ENCODE measurements at regions not wholly inside any gene's neighbourhood (a gene's known extent, or its start where the extent isn't known, plus 50 kb on each side); places are given as distances from the start of the nearest gene placed in this dataset.

DNA sequence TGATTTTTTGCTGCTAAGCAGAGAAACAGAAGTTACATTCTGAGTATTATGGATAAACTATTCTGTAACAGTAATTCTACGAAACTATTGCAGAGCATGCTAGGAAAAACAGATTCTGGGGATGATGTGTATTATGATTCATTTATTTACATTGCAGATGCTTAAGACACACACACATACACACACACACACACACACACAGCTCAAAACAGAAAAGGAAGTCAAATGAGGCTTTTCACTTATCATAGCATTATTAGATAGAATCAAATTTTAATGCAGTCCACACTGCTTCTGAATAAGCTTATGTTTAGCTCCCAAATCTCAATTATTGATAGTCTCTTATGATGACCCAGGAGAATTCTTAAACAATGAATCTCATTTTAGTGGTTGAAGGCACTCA, 307.2 kb downstream of the HGF start:
- H3K9me2 ChIP-seq (replicated peaks; ENCODE audit: low read length) = no peaks in the 10 kb centered on the region
- no peak overlapping the region for H3K4me2 ChIP-seq (ENCODE audit: low read length)
- H3K9ac ChIP-seq (ENCODE audit: low read length) = no peak overlapping the region
- peaks cover 16% of the 10 kb centered on the region for H3K4me1 ChIP-seq (ENCODE audit: insufficient read depth, low read length)
- peak; percentile 73 for DNase-seq
- ATAC-seq = peak; percentile 68
- no peak overlapping the region for H2AFZ ChIP-seq (ENCODE audit: low read length)
- no peaks in the 10 kb centered on the region for H3K36me3 ChIP-seq (ENCODE audit: low read depth, low read length)
- CTCF ChIA-PET = no interaction called here
- no peak overlapping the region for H3K27ac ChIP-seq (ENCODE audit: low read length)
- no peaks in the 10 kb centered on the region for H4K20me1 ChIP-seq (ENCODE audit: low read length)
- TF ChIP-seq EZH2phosphoT487 (IDR thresholded peaks at IDR 0.05; ENCODE audit: borderline replicate concordance, low read length) = no peak
- TF ChIP-seq, protein P1, sequence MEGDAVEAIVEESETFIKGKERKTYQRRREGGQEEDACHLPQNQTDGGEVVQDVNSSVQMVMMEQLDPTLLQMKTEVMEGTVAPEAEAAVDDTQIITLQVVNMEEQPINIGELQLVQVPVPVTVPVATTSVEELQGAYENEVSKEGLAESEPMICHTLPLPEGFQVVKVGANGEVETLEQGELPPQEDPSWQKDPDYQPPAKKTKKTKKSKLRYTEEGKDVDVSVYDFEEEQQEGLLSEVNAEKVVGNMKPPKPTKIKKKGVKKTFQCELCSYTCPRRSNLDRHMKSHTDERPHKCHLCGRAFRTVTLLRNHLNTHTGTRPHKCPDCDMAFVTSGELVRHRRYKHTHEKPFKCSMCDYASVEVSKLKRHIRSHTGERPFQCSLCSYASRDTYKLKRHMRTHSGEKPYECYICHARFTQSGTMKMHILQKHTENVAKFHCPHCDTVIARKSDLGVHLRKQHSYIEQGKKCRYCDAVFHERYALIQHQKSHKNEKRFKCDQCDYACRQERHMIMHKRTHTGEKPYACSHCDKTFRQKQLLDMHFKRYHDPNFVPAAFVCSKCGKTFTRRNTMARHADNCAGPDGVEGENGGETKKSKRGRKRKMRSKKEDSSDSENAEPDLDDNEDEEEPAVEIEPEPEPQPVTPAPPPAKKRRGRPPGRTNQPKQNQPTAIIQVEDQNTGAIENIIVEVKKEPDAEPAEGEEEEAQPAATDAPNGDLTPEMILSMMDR (conservative IDR thresholded peaks at IDR 0.05; ENCODE audit: low read depth, low read length) = no peak
- TF ChIP-seq EZH2 (IDR thresholded peaks at IDR 0.05; ENCODE audit: low read length, unreplicated experiment) = no peak
- no peaks in the 10 kb centered on the region for H3K9me3 ChIP-seq (ENCODE audit: low read length)
- BruUV-seq (replicated peaks) = no TSS peak
- intact Hi-C loops (cut with micrococcal nuclease) = no loop called here
- no peaks in the 10 kb centered on the region for H3F3A ChIP-seq (ENCODE audit: low read length, unreplicated experiment)
- H3K27me3 ChIP-seq (ENCODE audit: low read length) = no peaks in the 10 kb centered on the region
- POLR2A ChIA-PET (ENCODE audit: unreplicated experiment) = no interaction called here
- H3K4me3 ChIP-seq (ENCODE audit: low read length) = no peak overlapping the region
- H3K79me2 ChIP-seq (ENCODE audit: low read length) = no peaks in the 10 kb centered on the region

DNA sequence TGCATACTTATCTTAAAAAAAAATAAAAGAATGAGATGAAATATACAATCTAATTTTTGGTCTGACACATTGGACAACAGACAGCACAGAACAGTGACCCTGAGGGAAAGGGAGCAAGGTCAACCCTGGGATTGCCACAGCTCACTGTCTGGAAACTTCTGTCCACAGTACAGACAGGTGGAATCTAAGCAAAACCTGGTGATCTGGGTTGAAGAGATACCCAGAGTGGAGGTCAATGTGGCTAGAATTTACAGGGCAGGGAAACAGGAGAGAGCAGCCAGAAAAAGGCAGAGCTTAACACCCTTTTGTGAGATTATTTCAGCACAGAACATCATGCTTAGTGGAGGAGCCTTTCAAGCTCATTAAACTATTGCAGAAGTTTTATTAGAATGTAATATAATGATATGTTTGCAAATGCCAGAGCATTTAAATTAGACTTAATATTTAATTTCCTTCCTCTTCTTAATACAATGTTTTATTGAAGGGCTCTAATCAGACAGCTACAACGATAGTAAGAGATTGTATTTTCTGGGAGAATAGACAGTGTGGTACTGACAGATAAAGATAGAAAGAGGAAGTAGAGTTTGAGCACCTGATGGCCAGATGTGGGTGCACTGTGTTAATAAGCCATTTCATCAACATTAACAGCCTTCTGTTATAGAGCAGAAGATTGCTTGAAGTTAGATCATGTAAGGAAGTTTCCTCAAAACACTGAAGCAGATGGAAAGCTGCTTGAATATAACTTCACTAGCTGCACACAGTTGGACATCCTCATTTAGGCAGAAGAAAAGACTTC, 309.4 kb downstream of the HGF start:
- TF ChIP-seq EZH2phosphoT487 (IDR thresholded peaks at IDR 0.05; ENCODE audit: borderline replicate concordance, low read length) = no peak
- no peak for TF ChIP-seq EZH2 (IDR thresholded peaks at IDR 0.05; ENCODE audit: low read length, unreplicated experiment)
- TF ChIP-seq, protein P1 (conservative IDR thresholded peaks at IDR 0.05; ENCODE audit: low read depth, low read length) = no peak
- Histone ChIP-seq H3K9me3 (ENCODE audit: low read length) (no peaks in the 10 kb centered on the region), H3K9ac (ENCODE audit: low read length) (no peak overlapping the region), H3K79me2 (ENCODE audit: low read length) (no peaks in the 10 kb centered on the region), H3K36me3 (ENCODE audit: low read depth, low read length) (no peaks in the 10 kb centered on the region), H3K4me2 (ENCODE audit: low read length) (no peak overlapping the region), H3K4me1 (ENCODE audit: insufficient read depth, low read length) (peaks cover 27% of the 10 kb centered on the region), H3F3A (ENCODE audit: low read length, unreplicated experiment) (no peaks in the 10 kb centered on the region), H3K4me3 (ENCODE audit: low read length) (no peak overlapping the region), H2AFZ (ENCODE audit: low read length) (no peak overlapping the region), H4K20me1 (ENCODE audit: low read length) (no peaks in the 10 kb centered on the region), H3K27ac (ENCODE audit: low read length) (no peak overlapping the region), H3K9me2 (replicated peaks; ENCODE audit: low read length) (no peaks in the 10 kb centered on the region), H3K27me3 (ENCODE audit: low read length) (no peaks in the 10 kb centered on the region)
- intact Hi-C loops (cut with micrococcal nuclease) = no loop called here
- CTCF ChIA-PET = no interaction called here
- BruUV-seq (replicated peaks) = no TSS peak
- DNase-seq (no peak), ATAC-seq (no peak)
- POLR2A ChIA-PET (ENCODE audit: unreplicated experiment) = interaction anchor here (0.6 kb wide), 1 partner anchor 541 kb away, joined by 5 read pairs; no protein-coding TSS in a partner anchor

DNA sequence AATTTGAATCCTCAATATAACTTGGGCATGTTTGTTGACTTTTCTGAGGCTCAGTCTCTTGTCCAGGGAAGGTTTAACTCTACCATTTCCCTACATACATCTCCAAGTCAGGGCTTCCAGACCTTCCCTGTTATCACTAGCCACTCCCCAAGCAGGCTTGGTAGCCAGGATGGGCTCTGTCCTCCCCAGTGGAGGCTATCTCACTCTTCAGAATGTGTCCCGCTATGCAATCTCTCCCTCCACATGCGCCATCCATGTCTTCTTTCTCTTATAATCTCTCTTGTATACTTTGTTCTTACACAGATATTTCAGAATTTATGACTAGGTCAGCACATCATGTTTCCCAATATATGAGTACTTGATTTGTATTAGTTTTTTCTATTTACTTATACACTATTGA, 310.4 kb downstream of the HGF start:
- Histone ChIP-seq H3F3A (ENCODE audit: low read length, unreplicated experiment) (no peaks in the 10 kb centered on the region), H3K4me1 (ENCODE audit: insufficient read depth, low read length) (peaks cover 27% of the 10 kb centered on the region), H3K36me3 (ENCODE audit: low read depth, low read length) (no peaks in the 10 kb centered on the region), H3K9me3 (ENCODE audit: low read length) (no peaks in the 10 kb centered on the region), H3K27me3 (ENCODE audit: low read length) (no peaks in the 10 kb centered on the region), H3K4me2 (ENCODE audit: low read length) (no peak overlapping the region), H3K4me3 (ENCODE audit: low read length) (no peak overlapping the region), H2AFZ (ENCODE audit: low read length) (no peak overlapping the region), H3K9me2 (replicated peaks; ENCODE audit: low read length) (no peaks in the 10 kb centered on the region), H3K27ac (ENCODE audit: low read length) (no peak overlapping the region), H3K79me2 (ENCODE audit: low read length) (no peaks in the 10 kb centered on the region), H4K20me1 (ENCODE audit: low read length) (no peaks in the 10 kb centered on the region), H3K9ac (ENCODE audit: low read length) (no peak overlapping the region)
- CTCF ChIA-PET = no interaction called here
- DNase-seq (no peak), ATAC-seq (no peak)
- no TSS peak for BruUV-seq (replicated peaks)
- intact Hi-C loops (cut with micrococcal nuclease) = no loop called here
- POLR2A ChIA-PET (ENCODE audit: unreplicated experiment) = no interaction called here
- TF ChIP-seq EZH2 (IDR thresholded peaks at IDR 0.05; ENCODE audit: low read length, unreplicated experiment) (no peak), EZH2phosphoT487 (IDR thresholded peaks at IDR 0.05; ENCODE audit: borderline replicate concordance, low read length) (no peak)
- TF ChIP-seq, protein P1 (conservative IDR thresholded peaks at IDR 0.05; ENCODE audit: low read depth, low read length) = no peak
